Upper lobe of right lung (tissue), 1 donor: ENCODE measurements at regions not wholly inside any gene's neighbourhood (a gene's known extent, or its start where the extent isn't known, plus 50 kb on each side); places are given as distances from the start of the nearest gene placed in this dataset.

ENCODE experiments used
- ATAC-seq: fragments of 200-7000 bp; cut with Tn5 transposase; one replicate; pipeline ENCODE4 v1.9.1; 2020; ENCODE audit warnings: mild to moderate bottlenecking, moderate library complexity
- DNase-seq: peaks from one replicate; pipeline ENCODE4 v3.0.0-alpha.2; 2020
- H3K27ac ChIP-seq: fragments of 200-600 bp; one replicate; pipeline ENCODE4 v1.8.0; 2022
- H3K27me3 ChIP-seq: fragments of 200-600 bp; one replicate; pipeline ENCODE4 v1.8.0; 2022; ENCODE audit warnings: mild to moderate bottlenecking
- H3K36me3 ChIP-seq: fragments of 200-600 bp; one replicate; pipeline ENCODE4 v1.8.0; 2022
- H3K4me1 ChIP-seq: fragments of 200-600 bp; one replicate; pipeline ENCODE4 v1.8.0; 2022
- H3K4me3 ChIP-seq: fragments of 200-600 bp; one replicate; pipeline ENCODE4 v1.8.0; 2022; ENCODE audit warnings: mild to moderate bottlenecking
- H3K9me3 ChIP-seq: fragments of 200-600 bp; one replicate; pipeline ENCODE4 v1.8.0; 2022
- intact Hi-C: fragments of 100-400 bp; cut with DNase I; formaldehyde crosslinking; loops from one replicate; pipeline ENCODE4 v1.11.0; 2022
- TF ChIP-seq, protein P1 (sequence below): fragments of 200-600 bp; IDR thresholded peaks from one replicate; pipeline ENCODE4 v1.8.0; 2022; ENCODE audit warnings: antibody characterized with exemption
- donor health status: DM: no; HTN: yes; CAD: no; lungs with severe emphysema.

GRCh38 chr12:98213556-98213955, 301.8 kb upstream of the TMPO start:
- H3K36me3 ChIP-seq = no peaks in the 10 kb centered on the region
- TF ChIP-seq, protein P1, sequence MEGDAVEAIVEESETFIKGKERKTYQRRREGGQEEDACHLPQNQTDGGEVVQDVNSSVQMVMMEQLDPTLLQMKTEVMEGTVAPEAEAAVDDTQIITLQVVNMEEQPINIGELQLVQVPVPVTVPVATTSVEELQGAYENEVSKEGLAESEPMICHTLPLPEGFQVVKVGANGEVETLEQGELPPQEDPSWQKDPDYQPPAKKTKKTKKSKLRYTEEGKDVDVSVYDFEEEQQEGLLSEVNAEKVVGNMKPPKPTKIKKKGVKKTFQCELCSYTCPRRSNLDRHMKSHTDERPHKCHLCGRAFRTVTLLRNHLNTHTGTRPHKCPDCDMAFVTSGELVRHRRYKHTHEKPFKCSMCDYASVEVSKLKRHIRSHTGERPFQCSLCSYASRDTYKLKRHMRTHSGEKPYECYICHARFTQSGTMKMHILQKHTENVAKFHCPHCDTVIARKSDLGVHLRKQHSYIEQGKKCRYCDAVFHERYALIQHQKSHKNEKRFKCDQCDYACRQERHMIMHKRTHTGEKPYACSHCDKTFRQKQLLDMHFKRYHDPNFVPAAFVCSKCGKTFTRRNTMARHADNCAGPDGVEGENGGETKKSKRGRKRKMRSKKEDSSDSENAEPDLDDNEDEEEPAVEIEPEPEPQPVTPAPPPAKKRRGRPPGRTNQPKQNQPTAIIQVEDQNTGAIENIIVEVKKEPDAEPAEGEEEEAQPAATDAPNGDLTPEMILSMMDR = no peak

GRCh38 chr12:98217257-98217656, 298.1 kb upstream of the TMPO start:
- H3K9me3 ChIP-seq = no peaks in the 10 kb centered on the region
- no peak overlapping the region for H3K27ac ChIP-seq
- ATAC-seq (no peak), DNase-seq (no peak)
- no peaks in the 10 kb centered on the region for H3K27me3 ChIP-seq
- TF ChIP-seq, protein P1 = no peak
- H3K4me1 ChIP-seq = no peaks in the 10 kb centered on the region
- intact Hi-C loops = no loop called here
- H3K36me3 ChIP-seq = no peaks in the 10 kb centered on the region
- no peak overlapping the region for H3K4me3 ChIP-seq

More at GRCh38 chr12:98213556-98213955, 301.8 kb upstream of the TMPO start:
- ATAC-seq (no peak), DNase-seq (no peak)
- Histone ChIP-seq H3K4me1 (no peaks in the 10 kb centered on the region), H3K27ac (no peak overlapping the region), H3K4me3 (no peak overlapping the region), H3K9me3 (no peaks in the 10 kb centered on the region), H3K27me3 (no peaks in the 10 kb centered on the region)
- intact Hi-C loops = no loop called here

DNA sequence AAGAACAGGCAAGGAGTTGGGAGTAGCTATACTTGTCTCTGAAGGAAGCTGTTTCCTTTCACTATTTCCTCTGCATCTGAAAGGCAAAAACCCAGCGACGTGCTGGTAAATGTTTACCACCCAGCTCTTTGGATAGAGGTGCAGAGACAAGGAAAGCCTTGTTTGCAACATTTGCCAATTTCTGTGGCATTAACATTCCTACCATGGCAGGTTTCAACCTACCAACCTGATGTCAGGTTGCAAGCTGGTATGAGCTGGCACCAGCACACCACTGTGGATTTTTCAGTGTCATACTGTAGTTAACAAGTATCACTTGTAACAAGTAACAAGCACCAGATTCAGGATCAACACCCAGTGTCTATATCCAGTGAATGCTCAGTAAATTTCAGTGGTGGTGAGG, 294.8 kb upstream of the TMPO start:
- intact Hi-C loops = no loop called here
- Histone ChIP-seq H3K9me3 (no peaks in the 10 kb centered on the region), H3K27ac (no peak overlapping the region), H3K27me3 (no peaks in the 10 kb centered on the region), H3K36me3 (no peaks in the 10 kb centered on the region), H3K4me1 (no peaks in the 10 kb centered on the region), H3K4me3 (no peak overlapping the region)
- no peak for ATAC-seq
- TF ChIP-seq, protein P1 = no peak
- no peak for DNase-seq

DNA sequence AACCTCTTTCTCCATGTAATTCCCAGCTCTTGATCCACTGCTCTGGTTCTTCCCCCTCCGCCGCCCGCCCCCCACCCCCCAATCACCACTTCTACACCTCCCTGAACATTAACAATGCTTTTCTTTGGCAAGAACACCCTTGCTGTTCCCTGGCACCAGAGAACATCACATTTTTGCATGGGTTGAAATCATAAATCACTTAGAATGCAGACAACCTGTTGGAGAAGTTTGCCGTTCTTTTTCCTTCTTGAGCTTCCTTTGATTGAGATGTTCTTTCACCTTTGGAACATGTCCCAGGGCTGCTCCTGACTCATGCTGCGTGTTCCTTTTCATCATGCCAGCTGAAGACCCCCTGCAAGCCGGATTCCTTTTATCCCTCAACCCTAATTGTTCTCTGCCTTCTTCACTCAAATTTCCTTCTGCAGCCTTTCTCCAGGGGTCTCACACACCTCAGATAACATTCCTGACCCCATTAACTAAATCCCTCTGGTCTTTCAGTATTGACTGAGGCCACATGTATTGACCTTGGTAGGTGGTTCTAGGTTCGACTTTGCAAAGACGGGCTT, 294.1 kb upstream of the TMPO start:
- DNase-seq = no peak
- Histone ChIP-seq H3K27ac (no peak overlapping the region), H3K9me3 (no peaks in the 10 kb centered on the region), H3K4me1 (no peaks in the 10 kb centered on the region), H3K36me3 (no peaks in the 10 kb centered on the region), H3K27me3 (no peaks in the 10 kb centered on the region), H3K4me3 (no peak overlapping the region)
- ATAC-seq = no peak
- intact Hi-C loops = no loop called here
- TF ChIP-seq, protein P1 = no peak

DNA sequence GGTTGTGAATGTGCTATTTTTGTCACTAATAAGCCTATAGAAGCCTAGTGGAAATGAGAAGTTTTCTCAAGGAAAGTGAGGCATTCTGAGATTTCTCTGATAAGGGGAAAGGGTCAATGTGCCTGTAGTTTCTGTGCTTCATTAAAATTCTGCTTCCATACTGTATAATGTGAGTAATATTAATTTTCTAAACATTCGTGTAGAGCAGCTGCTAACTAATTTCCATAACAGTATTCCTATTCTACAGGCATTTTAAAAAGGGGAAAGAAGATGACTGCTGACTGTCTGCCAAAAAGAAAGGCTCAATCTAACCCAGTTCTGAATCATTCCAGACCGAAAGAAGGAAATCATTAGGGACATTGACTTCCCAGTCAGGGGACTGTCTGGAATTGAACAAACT, 293.3 kb upstream of the TMPO start:
- no peaks in the 10 kb centered on the region for H3K9me3 ChIP-seq
- TF ChIP-seq, protein P1 = no peak
- H3K4me3 ChIP-seq = no peak overlapping the region
- intact Hi-C loops = no loop called here
- no peak overlapping the region for H3K27ac ChIP-seq
- H3K4me1 ChIP-seq = no peaks in the 10 kb centered on the region
- DNase-seq (no peak), ATAC-seq (no peak)
- H3K36me3 ChIP-seq = no peaks in the 10 kb centered on the region
- H3K27me3 ChIP-seq = no peaks in the 10 kb centered on the region
